HG02970 (cell line): ENCODE measurements at regions not wholly inside any gene's neighbourhood (a gene's known extent, or its start where the extent isn't known, plus 50 kb on each side); places are given as distances from the start of the nearest gene placed in this dataset.
"Not testable (repeated sequence)": the region's sequence is repeated elsewhere in the genome, so short reads cannot be mapped to it uniquely, and the experiment has no call there.

Experiments used
- ATAC-seq: cut with Tn5 transposase; IDR thresholded peaks from one replicate; pipeline ENCODE4 v1.9.1; 2021; ENCODE audit warnings: mild to moderate bottlenecking, moderate library complexity, moderate number of reproducible peaks; ENCODE audit not compliant: unreplicated experiment, low FRiP score

GRCh38 chr2:66113988-66114625 lies 320.8 kb upstream of the MEIS1 start:
- no peak for ATAC-seq

GRCh38 chr2:66111706-66112105 lies 323.2 kb upstream of the MEIS1 start:
- ATAC-seq, result no peak

GRCh38 chr2:66110608-66111007 lies 324.3 kb upstream of the MEIS1 start:
- ATAC-seq, result no peak

GRCh38 chr2:66110086-66110485 lies 324.8 kb upstream of the MEIS1 start:
- ATAC-seq, result no peak

GRCh38 chr2:66109419-66109818 lies 325.5 kb upstream of the MEIS1 start:
- ATAC-seq, result no peak

- ATAC-seq, result no peak
These were observed 329.7 kb upstream of the MEIS1 start for GRCh38 chr2:66105066-66105753.

- ATAC-seq, result no peak
These were observed 331.3 kb upstream of the MEIS1 start for GRCh38 chr2:66103581-66103980.

- no peak for ATAC-seq
These were observed 333.7 kb upstream of the MEIS1 start for GRCh38 chr2:66101206-66101605.

- no peak for ATAC-seq
These were observed 339.0 kb upstream of the MEIS1 start for GRCh38 chr2:66095820-66096345.

- ATAC-seq, result not testable (repeated sequence)
These were observed 340.2 kb upstream of the MEIS1 start for GRCh38 chr2:66094689-66095088.

- ATAC-seq, result no peak
These were observed 341.6 kb upstream of the MEIS1 start for GRCh38 chr2:66093371-66093770.

GRCh38 chr2:66084948-66085590 lies 349.9 kb upstream of the MEIS1 start:
- no peak for ATAC-seq

GRCh38 chr2:66082581-66082980 lies 352.3 kb upstream of the MEIS1 start:
- no peak for ATAC-seq

- ATAC-seq, result no peak
These were observed 354.8 kb upstream of the MEIS1 start for GRCh38 chr2:66080127-66080526.

GRCh38 chr2:66073172-66073571 lies 361.8 kb upstream of the MEIS1 start:
- no peak for ATAC-seq

- ATAC-seq, result no peak
These were observed 364.0 kb upstream of the MEIS1 start for GRCh38 chr2:66070721-66071602.

GRCh38 chr2:66069937-66070720 lies 364.8 kb upstream of the MEIS1 start:
- ATAC-seq, result no peak

GRCh38 chr2:66066032-66066431 lies 368.9 kb upstream of the MEIS1 start:
- no peak for ATAC-seq

- no peak for ATAC-seq
These were observed 375.6 kb upstream of the MEIS1 start for GRCh38 chr2:66059332-66059731.

GRCh38 chr2:66058675-66059074 lies 376.2 kb upstream of the MEIS1 start:
- no peak for ATAC-seq
